Peyer's patch (tissue), 4 donors: ENCODE measurements at regions not wholly inside any gene's neighbourhood (a gene's known extent, or its start where the extent isn't known, plus 50 kb on each side); places are given as distances from the start of the nearest gene placed in this dataset.
"Not testable (repeated sequence)": the region's sequence is repeated elsewhere in the genome, so short reads cannot be mapped to it uniquely, and the experiment has no call there.

Experiments used
- POLR2A ChIP-seq, 2 donors: fragments of 450-650 bp; IDR thresholded peaks; one replicate each; pipeline ENCODE4 v1.5.1; 2017; ENCODE audit warnings: antibody characterized with exemption in 2 of 2, mild to moderate bottlenecking in 2 of 2, moderate library complexity in 2 of 2
- TF ChIP-seq, protein P1 (sequence below), 6 experiments: fragments of 450-650 bp in 4 of 6; fragments of 200-600 bp in 2 of 6; sonication (generic) in 1 of 6; IDR thresholded peaks; one replicate each; pipeline ENCODE4 v1.5.1; 2017 to 2019; ENCODE audit warnings: antibody characterized with exemption in 6 of 6, mild to moderate bottlenecking in 3 of 6, moderate library complexity in 1 of 6

DNA sequence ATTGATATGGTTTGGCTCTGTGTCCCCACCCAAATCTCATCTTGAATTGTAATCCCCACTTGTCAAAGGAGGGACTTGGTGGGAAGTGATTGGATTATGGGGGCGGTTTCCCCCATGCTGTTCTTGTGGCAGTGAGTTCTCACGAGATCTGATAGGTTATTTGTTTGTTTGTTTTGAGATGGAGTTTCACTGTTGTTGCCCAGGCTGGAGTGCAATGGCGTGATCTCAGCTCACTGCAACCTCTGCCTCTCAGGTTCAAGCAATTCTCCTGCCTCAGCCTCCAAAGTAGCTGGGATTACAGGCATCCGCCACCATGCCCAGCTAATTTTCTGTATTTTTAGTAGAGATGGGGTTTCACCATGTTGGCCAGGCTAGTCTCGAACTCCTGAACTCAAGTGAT, 364.7 kb downstream of the DSC3 start:
- TF ChIP-seq, protein P1, sequence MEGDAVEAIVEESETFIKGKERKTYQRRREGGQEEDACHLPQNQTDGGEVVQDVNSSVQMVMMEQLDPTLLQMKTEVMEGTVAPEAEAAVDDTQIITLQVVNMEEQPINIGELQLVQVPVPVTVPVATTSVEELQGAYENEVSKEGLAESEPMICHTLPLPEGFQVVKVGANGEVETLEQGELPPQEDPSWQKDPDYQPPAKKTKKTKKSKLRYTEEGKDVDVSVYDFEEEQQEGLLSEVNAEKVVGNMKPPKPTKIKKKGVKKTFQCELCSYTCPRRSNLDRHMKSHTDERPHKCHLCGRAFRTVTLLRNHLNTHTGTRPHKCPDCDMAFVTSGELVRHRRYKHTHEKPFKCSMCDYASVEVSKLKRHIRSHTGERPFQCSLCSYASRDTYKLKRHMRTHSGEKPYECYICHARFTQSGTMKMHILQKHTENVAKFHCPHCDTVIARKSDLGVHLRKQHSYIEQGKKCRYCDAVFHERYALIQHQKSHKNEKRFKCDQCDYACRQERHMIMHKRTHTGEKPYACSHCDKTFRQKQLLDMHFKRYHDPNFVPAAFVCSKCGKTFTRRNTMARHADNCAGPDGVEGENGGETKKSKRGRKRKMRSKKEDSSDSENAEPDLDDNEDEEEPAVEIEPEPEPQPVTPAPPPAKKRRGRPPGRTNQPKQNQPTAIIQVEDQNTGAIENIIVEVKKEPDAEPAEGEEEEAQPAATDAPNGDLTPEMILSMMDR (IDR thresholded peaks at IDR 0.05), result not testable (repeated sequence)
- not testable (repeated sequence) for TF ChIP-seq POLR2A (IDR thresholded peaks at IDR 0.05)
